HEK293T (cell line): ENCODE measurements at regions not wholly inside any gene's neighbourhood (a gene's known extent, or its start where the extent isn't known, plus 50 kb on each side); places are given as distances from the start of the nearest gene placed in this dataset.

Experiments
- CTCF ChIA-PET: fragments of 350-600 bp; formaldehyde crosslinking; extraction: SDS; loops from one replicate; lab custom pipeline; 2021; ENCODE audit warnings: antibody characterized with exemption, inconsistent platforms; lab: Yijun Ruan, JAX
- POLR2A ChIA-PET: fragments of 350-600 bp; formaldehyde crosslinking; extraction: SDS; loops from one replicate; lab custom pipeline; 2020; ENCODE audit warnings: antibody characterized with exemption, inconsistent platforms; lab: Yijun Ruan, JAX
- DNase-seq: peaks from one replicate; pipeline ENCODE4 v3.0.0; 2012; ENCODE audit warnings: mixed read lengths; ENCODE audit errors: extremely low spot score
- ARNT ChIP-seq: fragments of 450-650 bp; IDR thresholded peaks from 2 replicates; pipeline ENCODE4 v1.6.1; 2017; ENCODE audit warnings: mild to moderate bottlenecking
- BHLHE40 ChIP-seq: fragments of 450-650 bp; IDR thresholded peaks from 2 replicates; pipeline ENCODE4 v1.6.1; 2016; ENCODE audit warnings: mild to moderate bottlenecking, moderate library complexity, borderline replicate concordance
- CTBP1 ChIP-seq: fragments of 450-650 bp; IDR thresholded peaks from 2 replicates; pipeline ENCODE4 v1.6.1; 2016; ENCODE audit warnings: borderline replicate concordance
- ELF4 ChIP-seq: fragments of 450-650 bp; IDR thresholded peaks from 2 replicates; pipeline ENCODE4 v1.6.1; 2017; ENCODE audit warnings: antibody characterized with exemption
- FOXA1 ChIP-seq: fragments of 450-650 bp; IDR thresholded peaks from 2 replicates; pipeline ENCODE4 v1.6.1; 2016; ENCODE audit warnings: mild to moderate bottlenecking
- FOXK2 ChIP-seq: fragments of 450-650 bp; IDR thresholded peaks from 2 replicates; pipeline ENCODE4 v1.6.1; 2016; ENCODE audit warnings: mild to moderate bottlenecking
- FOXM1 ChIP-seq: fragments of 450-650 bp; IDR thresholded peaks from 2 replicates; pipeline ENCODE4 v1.6.1; 2017; ENCODE audit warnings: mild to moderate bottlenecking, borderline replicate concordance
- HDGF ChIP-seq: fragments of 450-650 bp; IDR thresholded peaks from 2 replicates; pipeline ENCODE4 v1.6.1; 2017; ENCODE audit warnings: antibody characterized with exemption, borderline replicate concordance
- L3MBTL2 ChIP-seq: fragments of 450-650 bp; conservative IDR thresholded peaks from 2 replicates; pipeline ENCODE4 v1.6.1; 2016; ENCODE audit warnings: mild to moderate bottlenecking
- LEF1 ChIP-seq: fragments of 450-650 bp; IDR thresholded peaks from 2 replicates; pipeline ENCODE4 v1.6.1; 2017; ENCODE audit warnings: mild to moderate bottlenecking, borderline replicate concordance
- NFRKB ChIP-seq: fragments of 450-650 bp; IDR thresholded peaks from 2 replicates; pipeline ENCODE4 v1.6.1; 2016; ENCODE audit warnings: mild to moderate bottlenecking, moderate library complexity
- PKNOX1 ChIP-seq: fragments of 450-650 bp; IDR thresholded peaks from 2 replicates; pipeline ENCODE4 v1.6.1; 2016
- SP1 ChIP-seq: fragments of 450-650 bp; IDR thresholded peaks from 2 replicates; pipeline ENCODE4 v1.6.1; 2017
- SUZ12 ChIP-seq: fragments of 450-650 bp; IDR thresholded peaks from 2 replicates; pipeline ENCODE4 v1.6.1; 2016; ENCODE audit warnings: mild to moderate bottlenecking
- TARDBP ChIP-seq: fragments of 450-650 bp; IDR thresholded peaks from 2 replicates; pipeline ENCODE4 v1.6.1; 2016
- ZNF384 ChIP-seq: fragments of 450-650 bp; IDR thresholded peaks from 2 replicates; pipeline ENCODE4 v1.6.1; 2016

- ChIA-PET CTCF (interaction anchor here (0.8 kb wide), 1 partner anchor 8 kb away, joined by 4 read pairs; no protein-coding TSS in a partner anchor), POLR2A (no interaction called here)
- TF ChIP-seq NFRKB, result no peak
- no peak for TF ChIP-seq FOXM1
- TF ChIP-seq CTBP1, result no peak
- no peak for TF ChIP-seq TARDBP
- TF ChIP-seq FOXK2, result no peak
- TF ChIP-seq ELF4, result no peak
- no peak for TF ChIP-seq SUZ12
- TF ChIP-seq ZNF384, result no peak
- no peak for TF ChIP-seq PKNOX1
- no peak for TF ChIP-seq L3MBTL2
- TF ChIP-seq FOXA1, result no peak
- TF ChIP-seq BHLHE40, result no peak
- TF ChIP-seq ARNT, result no peak
- TF ChIP-seq LEF1, result no peak
- TF ChIP-seq SP1, result no peak
- no peak for TF ChIP-seq HDGF
- no peak for DNase-seq
Measured at GRCh38 chr20:50455656-50456451, 54.3 kb upstream of the PTPN1 start.

GRCh38 chr20:50456452-50457324, 53.5 kb upstream of the PTPN1 start:
- DNase-seq, result no peak
- TF ChIP-seq ZNF384, result no peak
- TF ChIP-seq SP1, result no peak
- TF ChIP-seq FOXA1, result no peak
- no peak for TF ChIP-seq ARNT
- no peak for TF ChIP-seq ELF4
- no peak for TF ChIP-seq HDGF
- TF ChIP-seq LEF1, result no peak
- TF ChIP-seq PKNOX1, result no peak
- no peak for TF ChIP-seq SUZ12
- no peak for TF ChIP-seq FOXM1
- TF ChIP-seq NFRKB, result no peak
- TF ChIP-seq TARDBP, result no peak
- no peak for TF ChIP-seq CTBP1
- TF ChIP-seq L3MBTL2, result no peak
- no peak for TF ChIP-seq BHLHE40
- TF ChIP-seq FOXK2, result no peak
- ChIA-PET POLR2A (no interaction called here), CTCF (no interaction called here)

GRCh38 chr20:50459124-50459918, 50.9 kb upstream of the PTPN1 start:
- TF ChIP-seq L3MBTL2 (no peak), TARDBP (no peak), SUZ12 (no peak), FOXM1 (no peak), SP1 (no peak), ARNT (no peak), PKNOX1 (no peak), NFRKB (no peak), ELF4 (no peak), LEF1 (no peak), BHLHE40 (no peak)
- DNase-seq, result no peak
- CTCF ChIA-PET, result interaction anchor here (0.7 kb wide), 1 partner anchor 184 kb away, joined by 3 read pairs; no protein-coding TSS in a partner anchor
- POLR2A ChIA-PET, result no interaction called here

GRCh38 chr20:50460115-50460607, 50.0 kb upstream of the PTPN1 start:
- ChIA-PET POLR2A (no interaction called here), CTCF (no interaction called here)
- no peak for DNase-seq
- TF ChIP-seq LEF1 (no peak), ELF4 (no peak), SP1 (no peak), ZNF384 (no peak), FOXK2 (no peak), SUZ12 (no peak), HDGF (no peak), TARDBP (no peak), NFRKB (no peak), L3MBTL2 (no peak), CTBP1 (no peak), BHLHE40 (no peak), PKNOX1 (no peak), FOXA1 (no peak), FOXM1 (no peak), ARNT (no peak)
